ENCODE measurements at regions not wholly inside any gene's neighbourhood (a gene's known extent, or its start where the extent isn't known, plus 50 kb on each side); places are given as distances from the start of the nearest gene placed in this dataset.

DNA sequence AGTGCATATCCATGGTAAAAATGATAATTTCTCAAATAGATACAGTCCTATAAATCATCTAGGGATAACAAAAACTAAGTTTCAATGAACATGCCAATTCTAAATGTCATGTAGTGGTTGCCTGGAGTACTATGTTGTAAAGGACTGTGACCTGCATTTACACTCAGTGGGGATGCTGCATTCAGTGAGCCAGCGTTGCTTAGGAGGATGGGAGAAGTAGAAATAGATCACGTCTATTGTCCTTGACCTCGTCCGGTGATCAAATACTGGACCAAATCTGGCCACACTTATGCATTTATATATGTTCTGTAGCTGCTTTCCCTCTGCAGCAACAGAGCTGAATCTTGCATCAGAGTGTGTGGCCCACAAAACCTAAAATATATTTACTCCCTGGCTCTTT is 139.0 kb upstream of the ETAA1 start:
- no peak for DNase-seq (ENCODE audit: insufficient read length, low spot score)
- no peak for FAIRE-seq

DNA sequence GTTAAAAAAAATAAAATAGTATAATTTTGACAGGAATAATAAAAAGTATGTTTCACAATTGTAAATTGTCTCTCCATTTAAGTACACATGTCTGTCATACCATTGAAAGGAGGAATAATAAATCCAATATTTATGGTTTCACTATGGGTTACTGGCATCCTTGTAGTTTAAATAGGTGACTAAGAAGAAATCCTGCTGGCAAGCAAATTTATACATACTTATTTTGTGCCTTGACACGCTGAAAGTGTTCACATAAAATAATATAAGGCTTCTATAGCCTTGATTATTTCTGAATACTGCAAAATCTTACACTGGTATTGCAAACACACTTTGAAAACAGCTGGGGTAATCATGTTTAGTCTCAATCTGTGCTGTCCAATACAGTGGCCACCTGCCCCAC is 138.3 kb upstream of the ETAA1 start:
- FAIRE-seq (no peak), DNase-seq (ENCODE audit: insufficient read length, low spot score) (no peak)

- peak; percentile 35 for DNase-seq (ENCODE audit: insufficient read length, low spot score)
- peak; percentile 87 for FAIRE-seq
Observed at GRCh38 chr2:67259556-67260342, 137.4 kb upstream of the ETAA1 start.

- FAIRE-seq (peak; percentile 72), DNase-seq (ENCODE audit: insufficient read length, low spot score) (peak; percentile 28)
Observed at GRCh38 chr2:67260343-67261277, 136.5 kb upstream of the ETAA1 start.

GRCh38 chr2:67267241-67267640 is 129.9 kb upstream of the ETAA1 start:
- DNase-seq (ENCODE audit: insufficient read length, low spot score), result no peak
- no peak for FAIRE-seq

GRCh38 chr2:67268797-67269196 is 128.3 kb upstream of the ETAA1 start:
- no peak for FAIRE-seq
- no peak for DNase-seq (ENCODE audit: insufficient read length, low spot score)

GRCh38 chr2:67272195-67272594 is 124.9 kb upstream of the ETAA1 start:
- no peak for DNase-seq (ENCODE audit: insufficient read length, low spot score)
- no peak for FAIRE-seq

DNA sequence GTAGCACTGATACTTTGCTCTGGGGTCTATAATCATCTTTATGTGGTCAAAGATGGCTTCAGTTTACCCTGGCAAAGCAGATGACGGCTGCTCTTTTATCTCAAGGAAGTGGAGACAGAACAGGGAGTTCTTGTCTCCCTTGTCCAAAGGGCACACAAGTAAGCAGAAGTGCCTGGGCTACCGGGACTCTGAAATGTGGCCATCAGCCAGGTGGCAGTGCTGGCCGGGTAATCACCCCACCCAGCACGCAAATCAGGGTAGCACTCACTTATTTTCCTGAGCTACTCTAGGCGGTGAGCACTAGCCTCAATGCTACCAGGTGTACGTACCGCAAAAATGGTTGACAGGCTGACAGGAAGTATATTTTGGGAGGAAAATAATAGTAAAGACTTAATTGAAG is 119.7 kb upstream of the ETAA1 start:
- DNase-seq (ENCODE audit: insufficient read length, low spot score) (no peak), FAIRE-seq (peak; percentile 73)

GRCh38 chr2:67281101-67281500 is 116.0 kb upstream of the ETAA1 start:
- no peak for FAIRE-seq

GRCh38 chr2:67283641-67284040 is 113.5 kb upstream of the ETAA1 start:
- DNase-seq (ENCODE audit: insufficient read length, low spot score) (no peak), FAIRE-seq (no peak)

More at GRCh38 chr2:67281101-67281500, 116.0 kb upstream of the ETAA1 start:
- no peak for DNase-seq (ENCODE audit: insufficient read length, low spot score)

GRCh38 chr2:67286981-67287759 is 110.0 kb upstream of the ETAA1 start:
- FAIRE-seq, result no peak
- no peak for DNase-seq (ENCODE audit: insufficient read length, low spot score)

- FAIRE-seq (peak; percentile 69), DNase-seq (ENCODE audit: insufficient read length, low spot score) (no peak)
Observed at GRCh38 chr2:67289271-67289670, 107.9 kb upstream of the ETAA1 start.

DNA sequence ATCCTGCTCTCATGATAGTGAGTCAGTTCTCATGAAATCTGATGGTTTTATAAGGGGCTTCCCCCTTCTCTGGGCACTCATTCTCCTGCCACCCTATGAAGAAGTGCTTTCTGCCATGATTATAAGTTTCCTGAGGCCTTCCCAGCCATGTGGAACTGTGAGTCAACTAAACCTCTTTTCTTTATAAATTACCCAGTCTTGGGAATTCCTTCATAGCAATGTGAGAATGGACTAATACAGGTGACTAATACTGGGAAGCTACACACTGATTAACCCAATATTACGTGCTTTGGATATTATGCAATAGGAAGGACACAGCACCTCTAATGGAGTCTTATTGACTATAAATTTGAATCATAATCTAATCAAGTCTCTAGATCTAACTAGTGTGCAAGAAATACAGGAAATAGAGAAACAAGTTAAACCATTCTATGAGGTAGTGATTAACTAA is 107.2 kb upstream of the ETAA1 start:
- FAIRE-seq (no peak), DNase-seq (ENCODE audit: insufficient read length, low spot score) (peak; percentile 13)

GRCh38 chr2:67290451-67291290 is 106.5 kb upstream of the ETAA1 start:
- no peak for FAIRE-seq

DNA sequence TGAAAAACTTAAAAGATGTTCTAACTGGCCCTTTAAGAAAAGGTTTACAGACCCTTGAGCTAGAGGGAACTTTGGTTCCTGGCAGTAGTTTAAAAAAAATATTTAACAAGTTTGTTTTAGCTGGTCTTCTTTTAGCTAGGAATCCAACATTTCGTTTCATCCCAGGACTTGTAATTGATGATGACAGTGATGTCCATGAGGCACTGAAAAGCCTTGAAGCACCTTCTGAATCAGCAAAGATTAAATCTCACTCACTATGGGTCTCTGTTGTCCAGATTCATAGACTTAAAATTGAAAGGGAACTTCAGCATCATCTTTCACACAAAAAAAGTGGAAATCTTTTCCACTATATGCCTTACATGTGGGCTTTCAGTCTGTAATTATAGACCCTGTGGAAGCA is 102.9 kb upstream of the ETAA1 start:
- no peak for DNase-seq (ENCODE audit: insufficient read length, low spot score)
- FAIRE-seq, result no peak

More at GRCh38 chr2:67290451-67291290, 106.5 kb upstream of the ETAA1 start:
- peak; percentile 12 for DNase-seq (ENCODE audit: insufficient read length, low spot score)

DNA sequence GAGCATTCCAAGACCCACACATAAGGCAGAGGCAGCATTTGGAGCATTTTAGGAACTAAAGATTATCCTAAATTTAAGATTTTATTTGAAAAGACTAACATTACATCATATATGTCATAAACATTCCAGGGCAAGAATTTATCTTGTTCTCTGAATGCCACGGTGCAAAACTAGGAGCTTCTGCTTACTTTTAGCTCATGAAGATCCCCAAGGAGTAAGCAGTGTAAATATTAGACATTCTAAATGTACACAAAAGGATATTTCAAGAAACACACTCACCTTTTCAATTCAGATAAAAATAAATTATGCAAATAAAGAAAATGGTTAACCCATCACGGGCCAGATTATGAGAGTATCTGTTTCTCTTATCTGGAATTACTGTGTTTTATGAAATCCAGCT is 101.7 kb upstream of the ETAA1 start:
- DNase-seq (ENCODE audit: insufficient read length, low spot score) (no peak), FAIRE-seq (no peak)

DNA sequence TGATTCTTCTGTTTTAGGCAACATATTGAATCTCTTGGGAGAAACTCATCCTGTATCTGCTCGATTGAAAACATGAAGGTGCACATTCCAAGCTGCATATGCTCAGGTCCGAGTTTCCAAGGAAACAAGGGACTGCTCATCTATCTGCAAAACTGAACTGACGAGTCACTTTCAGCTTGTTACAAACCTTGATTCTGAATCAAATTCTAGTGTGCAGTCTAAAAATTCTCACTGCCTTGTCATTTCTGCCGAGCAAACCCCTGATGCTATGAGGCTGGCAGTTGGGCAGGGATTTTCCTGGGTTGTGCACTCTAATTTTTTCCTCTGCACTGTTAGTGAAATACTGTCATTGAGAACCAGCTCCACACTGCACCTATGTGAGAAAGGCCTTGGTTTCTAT is 101.3 kb upstream of the ETAA1 start:
- peak; percentile 9 for FAIRE-seq
- no peak for DNase-seq (ENCODE audit: insufficient read length, low spot score)

DNA sequence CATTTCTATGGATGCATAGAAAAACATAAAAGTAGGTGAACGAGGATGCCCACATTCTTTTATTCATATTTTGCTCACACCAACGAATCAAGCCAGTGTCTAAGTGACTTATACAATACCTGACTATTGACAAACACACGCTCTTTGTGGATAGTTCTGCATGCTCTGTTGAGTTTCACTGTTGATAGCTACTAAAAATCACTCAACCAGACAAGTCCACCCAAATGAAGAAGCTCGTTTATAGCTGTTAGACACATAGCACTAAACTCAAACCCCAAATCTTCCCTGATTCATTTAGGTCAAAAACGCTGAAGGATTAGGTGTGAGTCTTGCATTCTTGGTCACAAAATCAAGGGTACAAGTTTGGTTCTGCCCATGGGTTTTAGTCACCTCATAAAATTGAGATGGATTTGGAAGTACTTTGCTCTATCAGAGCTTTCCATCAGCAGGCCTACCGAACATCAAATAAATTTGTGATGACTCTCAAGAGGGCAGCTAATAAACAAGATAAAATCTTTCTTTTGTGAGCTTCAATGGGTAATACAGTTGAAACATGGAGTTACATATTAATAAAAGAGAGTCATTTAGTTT is 92.7 kb upstream of the ETAA1 start:
- DNase-seq (ENCODE audit: insufficient read length, low spot score) (no peak), FAIRE-seq (no peak)

- FAIRE-seq, result no peak
- no peak for DNase-seq (ENCODE audit: insufficient read length, low spot score)
Observed at GRCh38 chr2:67309281-67309680, 87.9 kb upstream of the ETAA1 start.

DNA sequence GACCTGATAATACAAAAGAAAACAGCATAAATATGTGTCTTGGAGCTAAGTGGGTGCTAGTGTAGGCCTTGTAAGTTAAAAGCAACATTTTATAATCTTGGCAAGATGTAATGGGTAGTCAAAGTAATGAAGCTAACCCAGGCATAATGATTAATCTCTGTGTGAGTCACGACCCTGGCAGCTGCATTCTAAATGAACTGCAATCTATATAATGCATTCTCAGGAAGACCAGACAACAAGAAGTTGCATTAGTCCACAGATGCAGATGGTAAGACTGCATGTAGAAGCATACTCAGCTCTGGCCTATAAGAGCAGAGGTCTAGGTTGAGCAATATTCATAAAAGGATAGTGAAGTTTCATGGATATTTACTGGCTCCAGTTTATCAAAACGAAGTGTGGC is 85.6 kb upstream of the ETAA1 start:
- DNase-seq (ENCODE audit: insufficient read length, low spot score) (peak; percentile 24), FAIRE-seq (peak; percentile 44)
